Astrocyte of the cerebellum (primary cell): ENCODE measurements at regions not wholly inside any gene's neighbourhood (a gene's known extent, or its start where the extent isn't known, plus 50 kb on each side); places are given as distances from the start of the nearest gene placed in this dataset.
A peak's percentile ranks its signal among the peaks of the same experiment; 100 is the strongest.

Source experiments
- DNase-seq: peaks from one replicate; pipeline ENCODE4 v3.0.0-alpha.2; 2011; ENCODE audit warnings: low read depth
- H3K4me3 ChIP-seq: 2 replicates; pipeline ENCODE4 v1.5.1; 2011; ENCODE audit warnings: mild to moderate bottlenecking, low read depth, low read length, moderate library complexity
- CTCF ChIP-seq: IDR thresholded peaks from 2 replicates; pipeline ENCODE4 v1.5.1; 2012; ENCODE audit warnings: low read length, low read depth, moderate library complexity, mild to moderate bottlenecking; ENCODE audit errors: missing control alignments
- in situ Hi-C: cut with HindIII; loops from 2 replicates; pipeline ENCODE4 v1.10.0; 2017; ENCODE audit warnings: low sequenced_read_pairs

- TF ChIP-seq CTCF = peak; percentile 64
- peak; percentile 55 for DNase-seq
These were observed 260.9 kb downstream of the GLUD2 start for GRCh38 chrX:121308276-121308805.

GRCh38 chrX:121310820-121311219 is 263.4 kb downstream of the GLUD2 start:
- no peak for DNase-seq
- H3K4me3 ChIP-seq = no peak overlapping the region
- TF ChIP-seq CTCF = no peak
- in situ Hi-C loops = no loop called here

More at GRCh38 chrX:121308276-121308805, 260.9 kb downstream of the GLUD2 start:
- in situ Hi-C loops = no loop called here
- H3K4me3 ChIP-seq = no peak overlapping the region

- in situ Hi-C loops = no loop called here
- DNase-seq = no peak
- no peak for TF ChIP-seq CTCF
- no peak overlapping the region for H3K4me3 ChIP-seq
These were observed 273.0 kb downstream of the GLUD2 start for GRCh38 chrX:121320441-121320840.

GRCh38 chrX:121322159-121322558 is 274.7 kb downstream of the GLUD2 start:
- in situ Hi-C loops = no loop called here
- no peak overlapping the region for H3K4me3 ChIP-seq
- DNase-seq = no peak
- peak; percentile 13 for TF ChIP-seq CTCF

GRCh38 chrX:121323337-121323736 is 275.9 kb downstream of the GLUD2 start:
- H3K4me3 ChIP-seq = no peak overlapping the region
- in situ Hi-C loops = no loop called here

GRCh38 chrX:121333942-121334341 is 286.5 kb downstream of the GLUD2 start:
- no peak for DNase-seq
- no peak for TF ChIP-seq CTCF
- in situ Hi-C loops = no loop called here
- H3K4me3 ChIP-seq = no peak overlapping the region

More at GRCh38 chrX:121323337-121323736, 275.9 kb downstream of the GLUD2 start:
- no peak for TF ChIP-seq CTCF
- DNase-seq = no peak

- no peak for DNase-seq
- H3K4me3 ChIP-seq = no peak overlapping the region
- TF ChIP-seq CTCF = no peak
- in situ Hi-C loops = no loop called here
These were observed 289.5 kb downstream of the GLUD2 start for GRCh38 chrX:121336831-121337421.
